ENCODE measurements at regions not wholly inside any gene's neighbourhood (a gene's known extent, or its start where the extent isn't known, plus 50 kb on each side); places are given as distances from the start of the nearest gene placed in this dataset.

DNA sequence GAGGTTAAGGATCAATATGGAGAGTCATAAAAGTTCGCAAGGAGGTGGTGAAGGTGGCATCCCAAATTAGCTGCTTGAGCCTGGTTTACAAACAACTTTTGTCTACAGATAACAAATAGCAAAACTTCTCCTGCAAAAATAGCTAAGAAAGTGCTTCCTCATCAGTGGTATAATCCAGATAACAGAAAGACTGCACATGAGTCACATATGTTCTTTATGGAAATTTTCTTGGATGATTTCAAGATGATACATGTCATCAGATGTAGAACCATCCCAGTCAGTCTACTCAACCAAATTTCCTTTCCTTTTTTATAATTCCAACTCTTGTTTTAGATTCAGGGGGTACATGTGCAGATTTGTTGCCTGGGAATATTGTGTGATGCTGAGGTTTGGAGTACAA, 133.0 kb downstream of the BTG1 start:
- DNase-seq = no peak
- Histone ChIP-seq H2AFZ (ENCODE audit: insufficient read depth, low read depth, low read length, poor library complexity, severe bottlenecking) (no peak overlapping the region), H3K9me3 (ENCODE audit: control extremely low read depth in 1 of 3, control insufficient read depth in 2 of 3, insufficient read depth in 1 of 3, low read length in 2 of 3) (peaks cover 0 to under 1% (median 0%) of the 10 kb centered on the region in 3 donors), H3K9ac (ENCODE audit: low read length) (no peak overlapping the region), H4K20me1 (ENCODE audit: control insufficient read depth, insufficient read depth, low read length, poor library complexity, severe bottlenecking) (no peaks in the 10 kb centered on the region), H3K4me3 (ENCODE audit: control extremely low read depth in 1 of 5, extremely low read depth in 1 of 5, insufficient read depth in 1 of 5, low read depth in 2 of 5, low read length in 4 of 5) (no peak overlapping the region), H3K27me3 (replicated peaks in 1 of 4; ENCODE audit: control extremely low read depth in 1 of 4, control insufficient read depth in 3 of 4, insufficient read depth in 4 of 4, low read length in 3 of 4) (no peaks in the 10 kb centered on the region), H3K36me3 (replicated peaks in 1 of 2; ENCODE audit: control extremely low read depth in 1 of 2, control insufficient read depth in 1 of 2, extremely low read depth in 1 of 2, insufficient read depth in 2 of 2, low read length in 1 of 2) (no peaks in the 10 kb centered on the region), H3K27ac (ENCODE audit: low read length in 2 of 2) (no peak overlapping the region), H3K4me1 (ENCODE audit: control insufficient read depth in 2 of 2, insufficient read depth in 2 of 2, low read length in 2 of 2) (no peaks in the 10 kb centered on the region), H3K4me2 (replicated peaks; ENCODE audit: low read depth, low read length, poor library complexity, severe bottlenecking) (no peak overlapping the region), H3K79me2 (ENCODE audit: control insufficient read depth, insufficient read depth, low read length) (no peaks in the 10 kb centered on the region)
- no CpG with 5 or more reads among the region's 1 CpG for WGBS (ENCODE audit: insufficient coverage)
- H3K27me3 Mint-ChIP-seq = no peaks in the 10 kb centered on the region
- H3K27ac Mint-ChIP-seq = no peak overlapping the region
- no peak overlapping the region for H3K4me3 Mint-ChIP-seq
- no peak for TF ChIP-seq EZH2 (IDR thresholded peaks at IDR 0.05; ENCODE audit: borderline replicate concordance, insufficient read depth, low read depth, low read length, poor library complexity, severe bottlenecking)
- TF ChIP-seq, protein P1, sequence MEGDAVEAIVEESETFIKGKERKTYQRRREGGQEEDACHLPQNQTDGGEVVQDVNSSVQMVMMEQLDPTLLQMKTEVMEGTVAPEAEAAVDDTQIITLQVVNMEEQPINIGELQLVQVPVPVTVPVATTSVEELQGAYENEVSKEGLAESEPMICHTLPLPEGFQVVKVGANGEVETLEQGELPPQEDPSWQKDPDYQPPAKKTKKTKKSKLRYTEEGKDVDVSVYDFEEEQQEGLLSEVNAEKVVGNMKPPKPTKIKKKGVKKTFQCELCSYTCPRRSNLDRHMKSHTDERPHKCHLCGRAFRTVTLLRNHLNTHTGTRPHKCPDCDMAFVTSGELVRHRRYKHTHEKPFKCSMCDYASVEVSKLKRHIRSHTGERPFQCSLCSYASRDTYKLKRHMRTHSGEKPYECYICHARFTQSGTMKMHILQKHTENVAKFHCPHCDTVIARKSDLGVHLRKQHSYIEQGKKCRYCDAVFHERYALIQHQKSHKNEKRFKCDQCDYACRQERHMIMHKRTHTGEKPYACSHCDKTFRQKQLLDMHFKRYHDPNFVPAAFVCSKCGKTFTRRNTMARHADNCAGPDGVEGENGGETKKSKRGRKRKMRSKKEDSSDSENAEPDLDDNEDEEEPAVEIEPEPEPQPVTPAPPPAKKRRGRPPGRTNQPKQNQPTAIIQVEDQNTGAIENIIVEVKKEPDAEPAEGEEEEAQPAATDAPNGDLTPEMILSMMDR (IDR thresholded peaks at IDR 0.05) = no peak
- intact Hi-C loops (cut with micrococcal nuclease) = no loop called here
- CTCF ChIA-PET = no interaction called here
- peaks cover 5% of the 10 kb centered on the region for H3K4me1 Mint-ChIP-seq
- POLR2A ChIA-PET = no interaction called here
- H3K9me3 Mint-ChIP-seq (ENCODE audit: insufficient read depth) = peaks cover 4% of the 10 kb centered on the region
- no peak for ATAC-seq (ENCODE audit: low read depth)

- Histone ChIP-seq H3K4me1 (ENCODE audit: control insufficient read depth in 2 of 2, insufficient read depth in 2 of 2, low read length in 2 of 2) (no peaks in the 10 kb centered on the region), H3K36me3 (replicated peaks in 1 of 2; ENCODE audit: control extremely low read depth in 1 of 2, control insufficient read depth in 1 of 2, extremely low read depth in 1 of 2, insufficient read depth in 2 of 2, low read length in 1 of 2) (no peaks in the 10 kb centered on the region), H3K27me3 (replicated peaks in 1 of 4; ENCODE audit: control extremely low read depth in 1 of 4, control insufficient read depth in 3 of 4, insufficient read depth in 4 of 4, low read length in 3 of 4) (no peaks in the 10 kb centered on the region), H3K4me2 (replicated peaks; ENCODE audit: low read depth, low read length, poor library complexity, severe bottlenecking) (no peak overlapping the region), H3K79me2 (ENCODE audit: control insufficient read depth, insufficient read depth, low read length) (no peaks in the 10 kb centered on the region), H2AFZ (ENCODE audit: insufficient read depth, low read depth, low read length, poor library complexity, severe bottlenecking) (no peak overlapping the region), H3K27ac (ENCODE audit: low read length in 2 of 2) (no peak overlapping the region), H4K20me1 (ENCODE audit: control insufficient read depth, insufficient read depth, low read length, poor library complexity, severe bottlenecking) (no peaks in the 10 kb centered on the region), H3K4me3 (ENCODE audit: control extremely low read depth in 1 of 5, extremely low read depth in 1 of 5, insufficient read depth in 1 of 5, low read depth in 2 of 5, low read length in 4 of 5) (no peak overlapping the region), H3K9me3 (ENCODE audit: control extremely low read depth in 1 of 3, control insufficient read depth in 2 of 3, insufficient read depth in 1 of 3, low read length in 2 of 3) (no peaks in the 10 kb centered on the region), H3K9ac (ENCODE audit: low read length) (no peak overlapping the region)
- Mint-ChIP-seq H3K9me3 (ENCODE audit: insufficient read depth) (peaks cover 4% of the 10 kb centered on the region), H3K27ac (no peak overlapping the region), H3K4me1 (peaks cover 5% of the 10 kb centered on the region), H3K27me3 (no peaks in the 10 kb centered on the region), H3K4me3 (no peak overlapping the region)
- ChIA-PET CTCF (no interaction called here), POLR2A (no interaction called here)
- 89% methylated on average over 4 of the region's 10 CpGs for WGBS (ENCODE audit: insufficient coverage)
- ATAC-seq (ENCODE audit: low read depth) (no peak), DNase-seq (no peak)
- intact Hi-C loops (cut with micrococcal nuclease) = no loop called here
- no peak for TF ChIP-seq EZH2 (IDR thresholded peaks at IDR 0.05; ENCODE audit: borderline replicate concordance, insufficient read depth, low read depth, low read length, poor library complexity, severe bottlenecking)
These were observed 134.6 kb downstream of the BTG1 start for GRCh38 chr12:92010853-92011701.
